GM19372 (cell line): ENCODE measurements at regions not wholly inside any gene's neighbourhood (a gene's known extent, or its start where the extent isn't known, plus 50 kb on each side); places are given as distances from the start of the nearest gene placed in this dataset.
"Not testable (repeated sequence)": the region's sequence is repeated elsewhere in the genome, so short reads cannot be mapped to it uniquely, and the experiment has no call there.

Experiments used
- ATAC-seq: cut with Tn5 transposase; IDR thresholded peaks from one replicate; pipeline ENCODE4 v1.9.1; 2021; ENCODE audit warnings: mild to moderate bottlenecking, low read depth, moderate library complexity; ENCODE audit not compliant: unreplicated experiment

DNA sequence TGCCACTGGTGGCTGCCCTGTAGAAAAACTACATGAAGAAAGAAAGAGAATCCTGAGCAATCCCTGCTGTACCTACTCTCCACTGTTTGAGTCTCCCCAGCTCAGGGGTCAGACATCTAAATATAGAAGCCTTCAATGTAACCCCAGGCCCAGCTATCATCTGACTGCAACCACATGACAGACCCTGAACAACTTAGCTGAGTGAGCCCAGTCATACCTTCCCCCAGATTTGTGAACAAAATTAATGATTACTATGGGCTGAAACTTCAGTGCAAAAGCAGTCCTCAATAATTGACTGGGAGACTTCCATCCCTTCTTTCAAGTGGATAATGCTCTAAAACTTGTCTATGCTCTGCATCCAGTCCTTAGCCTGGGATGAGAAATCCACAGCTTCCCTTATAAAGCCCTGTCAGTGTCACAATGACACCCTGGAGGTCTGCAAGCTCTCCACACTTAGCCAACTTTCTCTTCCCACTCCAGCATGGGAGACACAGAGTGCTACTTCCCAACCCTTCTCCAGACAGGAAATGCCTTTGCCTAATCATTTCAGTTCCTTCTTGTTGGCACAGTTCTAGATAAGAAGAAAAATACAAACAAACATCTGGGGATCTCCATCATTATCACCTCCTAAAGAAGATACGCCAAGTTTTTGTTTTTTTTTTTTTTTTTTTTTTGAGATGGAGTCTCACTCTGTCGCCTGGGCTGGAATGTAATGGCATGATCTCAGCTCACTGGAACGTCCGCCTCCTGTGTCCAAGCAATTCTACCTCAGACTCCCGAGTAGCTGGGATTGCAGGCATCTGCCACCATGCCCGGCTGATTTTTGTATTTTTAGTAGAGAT, 198.5 kb upstream of the GADL1 start:
- no peak for ATAC-seq

DNA sequence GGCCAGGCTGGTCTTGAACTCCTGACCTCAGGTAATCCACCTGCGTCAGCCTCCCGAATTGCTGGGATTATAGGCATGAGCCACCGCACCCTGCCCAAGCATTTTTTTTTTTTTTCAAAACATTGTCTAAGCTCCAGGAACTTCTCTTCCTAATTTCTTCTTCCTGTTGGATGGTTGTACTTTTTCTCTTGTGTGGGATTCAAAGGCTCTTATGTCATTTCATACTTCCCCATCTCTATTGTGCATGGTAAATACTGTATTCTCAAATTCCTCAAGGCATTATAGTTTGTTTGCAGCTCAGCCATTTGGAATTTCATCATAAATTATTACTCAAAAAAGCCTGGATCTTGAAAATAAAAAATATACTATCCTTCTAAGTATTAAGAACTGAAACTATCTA, 199.1 kb upstream of the GADL1 start:
- no peak for ATAC-seq

DNA sequence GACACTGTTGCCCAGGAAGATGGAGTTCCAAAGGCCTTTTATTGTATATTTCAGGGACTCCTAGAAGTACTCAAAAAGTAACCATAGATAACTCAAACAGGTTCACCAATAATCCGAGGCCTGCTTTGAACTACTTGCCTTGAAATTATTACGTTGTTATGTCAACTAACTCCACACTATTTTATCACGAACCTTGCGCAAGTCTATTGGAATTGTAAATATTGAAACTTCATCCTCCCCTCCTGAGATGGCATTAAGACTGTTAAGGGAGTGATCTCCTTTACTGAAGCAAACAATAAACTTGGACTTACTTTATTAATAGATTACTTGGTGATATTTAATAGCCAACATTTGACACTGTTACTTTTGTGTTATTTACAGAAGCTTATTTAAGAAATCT, 199.6 kb upstream of the GADL1 start:
- ATAC-seq: no peak

DNA sequence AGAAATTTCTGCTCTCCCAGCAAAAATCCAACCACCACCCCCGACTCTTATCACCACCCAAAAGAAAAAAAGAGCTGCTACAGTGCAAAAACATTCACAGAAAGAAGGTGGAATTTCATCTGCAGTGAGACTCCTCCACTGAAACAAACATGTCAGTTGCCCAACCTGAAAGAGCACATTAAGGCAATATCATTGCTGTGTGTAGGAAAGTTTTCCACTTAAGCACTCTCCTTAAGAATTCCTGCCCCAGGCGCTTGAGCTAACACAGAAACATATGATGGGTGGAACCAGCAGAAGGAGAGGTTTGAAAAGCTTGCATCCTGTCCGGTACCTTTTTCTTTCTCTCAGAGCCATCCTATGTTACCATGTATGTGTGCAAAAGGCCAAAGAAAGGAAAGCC, 200.8 kb upstream of the GADL1 start:
- ATAC-seq: no peak

DNA sequence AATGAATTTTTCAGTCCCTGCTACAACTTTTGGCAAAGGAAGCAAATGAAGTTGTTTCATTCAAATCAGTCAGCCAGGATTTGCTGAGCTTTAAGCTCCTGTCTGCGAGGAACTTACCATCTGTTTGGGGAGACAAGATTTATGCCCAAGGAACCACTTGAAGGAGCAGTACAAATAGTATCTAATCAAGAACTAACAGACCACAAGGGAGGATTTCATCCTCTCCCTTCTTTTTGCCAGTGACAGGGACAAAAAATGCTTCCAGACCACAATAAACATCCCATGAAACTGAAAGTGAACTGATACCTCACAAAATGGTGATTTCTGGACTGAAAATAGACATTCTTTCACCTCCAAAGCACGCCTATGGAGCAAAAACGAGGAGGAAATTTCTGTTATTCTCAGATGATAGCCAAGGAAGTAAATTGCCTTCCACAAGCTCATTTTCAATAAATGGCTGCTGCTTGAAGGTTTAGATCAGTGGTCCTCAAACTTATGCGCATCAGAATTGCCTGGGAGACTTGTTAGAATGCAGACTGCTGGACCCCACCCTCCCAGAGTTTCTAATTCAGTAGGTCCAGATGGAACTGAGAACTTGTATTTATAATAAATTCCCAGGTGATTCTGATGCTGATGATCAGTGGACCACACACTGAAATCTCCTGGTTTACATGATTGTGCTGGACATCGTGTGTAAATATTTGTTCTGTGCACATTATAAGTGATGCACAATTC, 202.4 kb upstream of the GADL1 start:
- no peak for ATAC-seq

DNA sequence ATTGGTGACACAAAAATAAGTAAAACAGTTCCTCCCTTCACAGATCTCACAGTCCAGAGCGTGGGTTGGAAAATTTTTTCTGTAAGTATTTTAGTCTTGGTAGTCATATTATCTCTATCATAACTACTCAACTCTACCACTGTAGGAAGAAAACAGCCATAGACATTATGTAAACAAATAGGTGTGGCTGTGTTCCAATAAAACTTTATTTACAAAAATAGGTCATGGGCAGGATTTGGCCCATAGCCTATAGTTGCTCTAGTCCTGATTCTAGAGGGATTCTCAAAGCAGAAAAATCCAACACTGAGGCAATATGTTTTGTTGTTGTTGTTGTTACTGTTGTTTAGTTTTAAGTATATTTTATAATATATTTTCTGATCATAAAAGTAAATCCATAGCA, 206.1 kb upstream of the GADL1 start:
- ATAC-seq: no peak

DNA sequence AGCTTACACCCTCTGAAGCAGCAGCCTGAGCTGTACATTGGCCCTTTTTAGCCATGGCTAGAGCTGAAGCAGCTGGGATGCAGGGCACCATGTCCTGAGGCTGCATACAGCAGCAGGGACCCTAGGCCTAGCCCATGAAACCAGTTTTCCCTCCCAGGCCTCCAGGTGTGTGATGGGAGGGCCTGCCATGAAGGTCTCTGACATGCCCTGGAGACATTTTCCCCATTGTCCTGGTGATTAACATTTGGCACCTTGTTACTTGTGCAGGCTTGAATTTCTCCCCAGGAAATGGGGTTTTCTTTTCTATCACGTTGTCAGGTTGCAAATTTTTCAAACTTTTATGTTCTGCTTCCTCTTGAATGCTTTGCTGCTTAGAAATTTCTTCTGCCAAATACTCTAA, 206.8 kb upstream of the GADL1 start:
- ATAC-seq: not testable (repeated sequence)

DNA sequence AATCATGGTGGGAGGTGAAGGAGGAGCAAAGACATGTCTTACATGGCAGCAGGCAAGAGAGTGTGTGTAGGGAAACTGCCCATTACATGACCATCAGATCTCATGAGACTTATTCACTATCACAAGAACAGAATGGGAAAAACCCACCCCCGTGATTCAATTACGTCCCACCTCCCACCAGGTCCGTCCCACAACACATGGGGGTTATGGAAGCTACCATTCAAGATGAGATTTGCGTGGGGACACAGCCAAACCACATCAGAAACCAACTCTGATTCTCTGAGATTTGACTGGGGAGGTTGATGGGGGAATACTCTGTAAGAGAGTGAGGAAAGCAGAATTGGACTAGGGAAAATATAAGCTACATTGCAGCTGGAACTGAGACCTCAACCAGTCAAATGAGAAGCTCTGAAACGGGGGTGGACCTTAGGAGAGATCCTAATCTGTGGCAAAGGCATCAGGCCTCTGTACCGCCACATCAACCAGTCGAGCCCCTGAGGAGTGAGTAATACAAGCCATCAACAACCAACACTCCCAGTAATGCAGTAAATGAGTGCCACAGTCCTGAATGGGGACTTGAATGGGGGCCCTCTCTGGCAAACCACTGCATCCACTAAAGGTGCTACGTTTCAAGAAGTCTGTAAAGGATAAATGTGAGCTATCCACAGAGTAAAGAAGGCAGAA, 207.9 kb upstream of the GADL1 start:
- ATAC-seq: no peak

DNA sequence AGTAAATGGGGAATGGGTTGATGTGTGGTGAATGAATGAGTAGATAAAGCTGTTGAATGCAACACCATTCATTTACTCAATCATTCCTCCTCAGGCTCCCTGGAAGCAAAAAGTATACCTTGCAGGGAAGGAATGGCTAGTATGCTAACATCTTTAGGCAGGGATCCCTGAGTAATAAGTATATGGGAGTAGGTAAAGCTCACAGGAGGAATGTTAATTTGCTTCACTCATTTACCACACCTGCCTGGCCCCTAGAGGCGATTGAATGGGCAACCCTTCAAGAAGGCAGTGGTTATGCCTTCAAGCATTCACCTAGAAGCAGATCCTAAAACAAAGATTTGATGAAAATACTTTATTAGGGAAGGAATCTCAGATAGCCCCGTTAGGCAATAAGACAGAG, 208.7 kb upstream of the GADL1 start:
- no peak for ATAC-seq

DNA sequence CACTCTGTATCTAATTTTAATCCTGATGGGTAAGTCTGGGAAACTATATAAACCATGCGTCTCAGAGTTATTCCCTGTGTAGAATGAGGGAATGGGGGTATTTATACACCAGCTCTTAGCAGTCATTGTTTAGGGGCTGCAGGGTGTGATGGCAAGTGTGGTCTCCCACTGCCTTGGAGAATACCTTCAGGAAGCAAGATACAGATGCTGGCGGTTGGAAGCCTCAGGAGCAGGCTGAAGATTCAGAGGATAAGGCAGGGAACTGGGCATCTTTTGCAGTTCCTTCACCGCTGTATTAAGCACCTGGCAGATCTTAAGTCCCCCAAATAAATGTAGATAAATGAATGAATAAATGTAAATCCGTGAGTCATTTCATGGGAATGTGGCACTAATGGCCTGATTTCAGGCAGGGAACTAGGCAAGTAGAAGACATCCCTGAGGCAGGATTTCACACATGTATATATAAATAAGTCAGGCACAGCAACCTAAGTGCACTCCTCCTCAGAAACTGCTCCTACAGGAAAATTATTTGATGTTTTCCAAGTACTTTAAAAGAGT, 209.2 kb upstream of the GADL1 start:
- no peak for ATAC-seq

DNA sequence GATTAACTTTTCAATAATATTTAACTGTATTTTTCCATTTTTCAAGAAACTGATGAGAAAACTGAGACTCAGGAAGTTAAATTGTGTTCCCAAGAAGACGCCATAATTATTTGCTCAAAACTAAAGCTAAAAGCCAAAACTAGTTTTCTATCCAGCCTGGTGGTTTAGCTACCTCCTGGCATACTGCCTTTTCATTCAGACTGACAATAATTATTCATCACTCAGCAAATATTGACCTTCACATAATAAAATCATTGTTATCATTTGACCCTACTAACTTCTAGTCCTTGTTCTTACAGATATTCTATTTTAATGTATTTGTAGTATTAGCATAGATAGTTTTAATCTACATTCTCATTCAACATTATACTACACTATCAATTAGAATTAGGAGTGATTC, 210.6 kb upstream of the GADL1 start:
- no peak for ATAC-seq

DNA sequence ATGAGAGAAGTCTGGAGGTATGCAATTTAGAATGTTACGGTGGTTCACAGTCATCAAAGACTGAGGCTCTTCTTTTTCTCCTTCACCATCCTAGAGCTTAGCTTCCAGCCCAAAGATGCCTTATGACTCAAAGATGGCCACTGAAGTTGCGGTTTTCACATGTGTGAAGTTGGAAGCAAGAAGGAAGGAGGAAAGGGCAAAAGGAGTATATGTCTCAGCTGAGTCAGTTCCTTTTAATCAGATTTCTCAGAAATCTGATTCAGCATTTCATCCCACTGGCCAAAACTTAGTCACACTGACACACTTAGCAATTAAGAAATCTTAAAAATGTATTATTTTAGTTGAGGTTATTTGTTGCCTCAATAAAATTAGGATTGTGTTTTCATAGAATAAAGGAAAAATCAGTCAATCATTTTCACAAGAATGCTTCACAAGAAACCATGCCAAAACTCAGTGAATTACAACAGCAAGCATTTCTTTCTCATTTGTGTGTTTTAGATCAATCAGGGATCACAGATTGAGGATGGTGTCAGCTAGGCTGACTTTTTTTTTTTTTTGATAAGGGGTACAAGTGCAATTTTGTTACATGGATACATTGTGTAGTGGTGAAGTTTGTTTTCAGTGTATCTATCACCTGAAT, 211.1 kb upstream of the GADL1 start:
- ATAC-seq: no peak

DNA sequence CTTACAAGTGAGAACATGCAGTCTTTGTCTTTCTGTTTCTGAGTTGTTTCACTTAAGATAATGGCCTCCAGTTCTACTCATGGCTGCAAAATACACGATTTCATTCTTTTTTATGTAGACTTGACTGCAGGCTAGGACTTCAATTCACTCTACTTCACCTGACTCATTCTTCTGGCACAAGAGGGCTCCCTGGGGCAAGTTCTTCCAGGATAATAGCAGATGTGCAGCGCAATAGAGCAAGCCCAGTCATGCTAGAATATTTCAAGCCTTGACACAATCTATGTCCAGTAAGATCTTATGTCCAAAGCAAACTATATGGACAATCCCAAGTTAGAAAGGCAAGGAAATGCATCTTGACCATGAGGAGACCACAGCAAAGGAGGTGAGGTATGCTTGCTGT, 211.7 kb upstream of the GADL1 start:
- no peak for ATAC-seq

DNA sequence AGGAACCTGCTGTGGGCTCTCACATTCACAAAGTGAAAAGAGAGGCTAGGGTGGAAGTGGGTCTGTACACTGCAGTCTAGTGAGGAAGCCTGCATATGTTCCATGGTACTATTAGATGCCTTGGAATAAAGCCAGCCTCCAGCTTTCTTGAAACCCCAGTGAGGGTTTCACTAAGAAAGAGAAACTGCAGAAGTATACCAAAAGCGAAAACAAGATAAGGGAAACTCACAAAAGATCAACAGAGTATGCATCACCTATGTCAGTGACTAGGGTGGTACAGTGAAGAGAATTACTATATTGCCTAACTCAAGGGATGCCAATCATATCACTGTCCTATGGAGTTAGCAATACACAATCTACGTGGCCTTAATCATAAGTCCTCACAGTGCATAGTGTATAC, 212.5 kb upstream of the GADL1 start:
- peak; percentile 87 for ATAC-seq

DNA sequence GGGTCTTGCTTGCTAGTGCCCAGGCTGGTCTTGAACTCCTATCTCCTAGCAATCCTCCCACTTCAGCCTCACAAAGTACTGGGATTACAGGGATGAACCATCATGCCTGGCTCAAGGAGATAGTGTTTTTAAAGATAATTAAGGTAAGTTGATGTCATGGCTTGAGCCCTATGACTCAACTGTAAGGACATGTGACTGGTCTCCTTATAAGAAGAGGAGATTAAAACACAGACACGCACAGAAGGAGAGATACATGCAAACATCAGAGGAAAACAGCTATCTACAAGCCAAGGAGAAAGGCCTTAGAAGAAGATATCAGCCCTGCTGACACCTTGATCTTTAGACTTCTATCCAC, 220.4 kb upstream of the GADL1 start:
- no peak for ATAC-seq

DNA sequence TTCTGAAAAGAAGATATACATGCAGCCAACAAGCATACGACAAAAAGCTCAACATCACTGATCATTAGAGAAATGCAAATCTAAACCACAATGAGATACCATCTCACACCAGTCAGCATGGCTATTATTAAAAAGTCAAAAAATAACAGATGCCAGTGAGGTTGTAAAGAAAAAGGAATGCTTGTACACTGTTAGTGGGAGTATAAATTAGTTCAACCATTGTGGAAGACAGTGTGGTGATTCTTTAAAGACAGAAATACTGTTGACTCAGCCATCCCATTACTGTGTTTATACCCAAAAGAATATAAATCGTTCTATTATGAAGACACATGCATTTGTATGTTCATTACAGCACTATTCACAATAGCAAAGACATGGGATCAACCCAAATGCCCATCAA, 221.1 kb upstream of the GADL1 start:
- not testable (repeated sequence) for ATAC-seq

DNA sequence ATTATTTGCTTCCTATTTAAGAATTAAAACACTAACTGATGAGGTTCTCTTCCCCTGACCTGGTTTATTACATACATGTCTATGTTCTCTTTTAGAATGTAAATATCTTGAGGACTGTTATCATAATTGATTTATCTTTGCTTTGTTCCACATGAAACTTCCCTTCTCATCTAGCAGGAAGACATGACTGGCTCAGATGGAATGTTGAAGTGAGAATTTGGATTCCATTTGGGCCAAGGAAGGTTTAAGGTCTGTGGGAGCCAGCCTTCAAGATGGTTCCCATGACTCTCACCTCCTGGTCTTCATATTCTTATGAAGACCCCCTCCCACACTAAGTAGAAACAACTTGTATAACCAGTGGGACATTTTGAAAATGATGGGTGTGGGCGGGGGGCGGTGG, 222.2 kb upstream of the GADL1 start:
- no peak for ATAC-seq

DNA sequence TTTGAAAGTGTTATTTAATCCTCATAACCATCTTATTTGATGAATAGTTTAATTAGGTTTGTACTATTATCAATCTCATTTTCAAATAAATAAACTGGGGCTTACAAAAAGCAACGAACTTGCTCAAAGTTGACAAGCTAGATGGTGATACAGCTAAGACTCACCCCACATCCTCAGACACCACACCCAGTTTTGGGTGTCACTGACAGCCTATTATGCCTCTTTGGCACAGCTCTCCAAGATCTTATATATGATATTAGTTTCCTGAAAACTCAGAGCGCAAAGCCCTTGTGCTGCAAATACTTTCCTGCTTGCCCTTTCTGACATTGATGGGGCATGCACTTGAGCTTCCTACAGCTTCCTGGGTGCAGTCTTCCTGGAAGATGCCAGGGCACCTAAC, 223.4 kb upstream of the GADL1 start:
- ATAC-seq: no peak

DNA sequence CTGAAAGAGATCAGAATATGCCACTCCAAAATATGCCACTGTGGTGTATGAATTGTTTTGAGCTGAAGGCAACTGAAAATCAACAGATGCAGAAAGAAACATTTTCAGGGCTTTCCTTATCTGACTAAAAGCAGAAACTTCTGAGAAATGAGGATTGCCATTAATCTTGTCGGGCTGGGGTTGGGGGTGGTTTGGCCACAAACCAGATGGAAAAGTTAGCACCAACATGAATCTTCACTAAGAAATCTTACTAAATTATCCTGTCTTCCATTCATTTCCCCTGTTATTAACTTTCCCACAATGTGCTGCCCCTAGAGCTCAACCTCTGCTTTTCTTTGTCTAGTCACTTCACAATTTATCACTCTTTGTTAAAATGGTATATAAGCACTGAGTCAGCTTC, 229.9 kb upstream of the GADL1 start:
- no peak for ATAC-seq

DNA sequence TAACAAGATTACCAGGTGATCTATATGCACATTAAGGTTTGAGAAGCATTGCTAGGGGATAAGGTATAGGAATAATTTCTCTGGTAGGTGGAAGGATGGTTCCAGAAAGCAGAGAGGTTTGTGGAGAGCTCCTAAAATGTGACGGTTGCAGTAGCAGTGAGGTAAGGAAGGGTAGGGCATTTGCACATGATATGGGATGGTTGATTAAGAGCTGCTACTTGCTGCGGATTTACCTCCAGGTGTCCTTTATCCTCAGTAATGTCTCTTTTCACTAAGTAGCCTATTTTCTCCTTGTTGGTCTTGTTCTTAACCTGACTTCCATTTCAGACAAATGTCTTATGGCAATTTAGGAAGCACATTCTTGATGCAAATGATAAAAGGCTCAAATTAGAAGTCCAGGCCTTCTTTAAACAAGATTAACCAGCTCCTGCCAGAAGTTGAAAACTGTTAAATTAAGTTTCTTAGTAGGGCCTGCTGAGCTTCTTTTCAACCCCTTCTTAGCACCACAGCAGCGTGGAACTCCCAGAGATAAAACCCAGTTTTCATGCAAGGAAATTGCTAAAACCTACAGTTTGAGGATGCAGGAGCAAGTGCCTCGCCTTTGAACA, 231.1 kb upstream of the GADL1 start:
- no peak for ATAC-seq
